ENCODE measurements at regions not wholly inside any gene's neighbourhood (a gene's known extent, or its start where the extent isn't known, plus 50 kb on each side); places are given as distances from the start of the nearest gene placed in this dataset.

DNA sequence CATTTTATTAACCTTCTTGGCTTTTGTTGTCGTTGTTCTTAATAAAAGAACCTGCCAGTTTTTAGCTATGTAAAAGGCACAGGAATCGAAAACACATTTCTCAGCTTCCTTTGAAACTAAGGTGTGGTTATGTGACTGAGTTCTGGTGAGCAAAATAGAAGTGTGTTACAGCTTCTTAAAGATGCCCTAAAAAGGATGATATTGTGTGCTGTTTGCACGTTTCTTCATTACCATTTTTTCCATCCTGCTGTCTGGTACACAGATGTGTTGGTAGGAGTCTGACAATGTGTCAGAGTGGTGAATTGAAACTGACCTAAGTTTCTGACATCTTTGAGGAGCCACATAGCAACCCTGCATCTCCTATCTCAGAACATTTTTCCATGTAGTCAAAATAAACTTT is 380.6 kb downstream of the SUCLG1 start:
- no peak overlapping the region for H3K4me3 ChIP-seq
- no peaks in the 10 kb centered on the region for H3K36me3 ChIP-seq
- ATAC-seq (no peak), DNase-seq (no peak)
- no peaks in the 10 kb centered on the region for H3K9me3 ChIP-seq
- no peak overlapping the region for H3K27ac ChIP-seq
- intact Hi-C loops (cut with DNase I): no loop called here
- H3K27me3 ChIP-seq: no peaks in the 10 kb centered on the region
- H3K4me1 ChIP-seq: no peaks in the 10 kb centered on the region
- TF ChIP-seq, protein P1, sequence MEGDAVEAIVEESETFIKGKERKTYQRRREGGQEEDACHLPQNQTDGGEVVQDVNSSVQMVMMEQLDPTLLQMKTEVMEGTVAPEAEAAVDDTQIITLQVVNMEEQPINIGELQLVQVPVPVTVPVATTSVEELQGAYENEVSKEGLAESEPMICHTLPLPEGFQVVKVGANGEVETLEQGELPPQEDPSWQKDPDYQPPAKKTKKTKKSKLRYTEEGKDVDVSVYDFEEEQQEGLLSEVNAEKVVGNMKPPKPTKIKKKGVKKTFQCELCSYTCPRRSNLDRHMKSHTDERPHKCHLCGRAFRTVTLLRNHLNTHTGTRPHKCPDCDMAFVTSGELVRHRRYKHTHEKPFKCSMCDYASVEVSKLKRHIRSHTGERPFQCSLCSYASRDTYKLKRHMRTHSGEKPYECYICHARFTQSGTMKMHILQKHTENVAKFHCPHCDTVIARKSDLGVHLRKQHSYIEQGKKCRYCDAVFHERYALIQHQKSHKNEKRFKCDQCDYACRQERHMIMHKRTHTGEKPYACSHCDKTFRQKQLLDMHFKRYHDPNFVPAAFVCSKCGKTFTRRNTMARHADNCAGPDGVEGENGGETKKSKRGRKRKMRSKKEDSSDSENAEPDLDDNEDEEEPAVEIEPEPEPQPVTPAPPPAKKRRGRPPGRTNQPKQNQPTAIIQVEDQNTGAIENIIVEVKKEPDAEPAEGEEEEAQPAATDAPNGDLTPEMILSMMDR (IDR thresholded peaks at IDR 0.05): no peak

DNA sequence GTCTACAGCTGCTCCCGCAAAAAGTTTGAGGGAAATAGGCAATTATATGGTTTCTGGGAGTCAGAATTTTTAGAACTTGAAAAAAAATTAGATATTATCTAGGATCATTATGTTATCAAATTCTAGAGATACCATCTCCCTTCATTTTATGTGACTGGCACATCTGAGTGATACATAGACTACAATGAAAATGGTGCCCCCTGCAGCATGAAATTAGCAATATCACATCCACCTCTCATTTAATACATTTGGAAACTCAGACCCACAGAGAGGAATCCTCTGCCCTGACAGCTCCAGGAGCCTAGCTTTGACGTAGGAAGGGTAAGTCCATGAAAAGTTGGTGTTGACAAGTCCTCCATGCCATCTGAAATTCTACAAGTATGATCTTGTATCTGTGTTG is 381.6 kb downstream of the SUCLG1 start:
- TF ChIP-seq, protein P1 (IDR thresholded peaks at IDR 0.05): peak in 1 of 2 donors; percentile 27
- no peak overlapping the region for H3K27ac ChIP-seq
- intact Hi-C loops (cut with DNase I): no loop called here

DNA sequence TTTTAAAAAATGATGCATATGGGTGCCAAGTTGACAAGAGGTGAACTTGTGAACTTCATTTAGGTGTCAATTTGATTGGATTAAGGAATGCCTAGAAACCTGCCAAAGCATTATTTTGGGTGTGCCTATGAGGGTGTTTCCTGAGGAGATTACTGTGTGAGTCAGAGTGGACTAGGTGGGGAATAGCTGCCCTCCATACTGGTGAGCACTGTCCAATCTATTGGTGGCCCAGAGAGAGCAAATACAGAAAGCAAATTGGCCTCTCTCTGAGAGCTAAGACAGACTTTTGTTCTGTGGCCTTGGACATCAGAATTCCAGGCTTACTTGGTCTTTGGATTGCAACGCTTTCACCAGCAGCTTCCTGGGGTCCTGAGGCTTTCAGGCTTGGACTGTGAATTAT is 388.0 kb downstream of the SUCLG1 start:
- TF ChIP-seq, protein P1 (IDR thresholded peaks at IDR 0.05): no peak
- Histone ChIP-seq H3K4me3 (no peak overlapping the region), H3K27ac (no peak overlapping the region), H3K36me3 (no peaks in the 10 kb centered on the region), H3K9me3 (no peaks in the 10 kb centered on the region), H3K27me3 (no peaks in the 10 kb centered on the region), H3K4me1 (no peaks in the 10 kb centered on the region)
- intact Hi-C loops (cut with DNase I): no loop called here
- no peak for DNase-seq
- ATAC-seq: no peak

More for the DNA sequence above, 381.6 kb downstream of the SUCLG1 start:
- DNase-seq: peak in 1 of 4 donors; percentile 31
- H3K4me1 ChIP-seq: no peaks in the 10 kb centered on the region
- no peaks in the 10 kb centered on the region for H3K9me3 ChIP-seq
- no peaks in the 10 kb centered on the region for H3K27me3 ChIP-seq
- H3K4me3 ChIP-seq: no peak overlapping the region
- ATAC-seq: peak; percentile 35
- H3K36me3 ChIP-seq: no peaks in the 10 kb centered on the region

DNA sequence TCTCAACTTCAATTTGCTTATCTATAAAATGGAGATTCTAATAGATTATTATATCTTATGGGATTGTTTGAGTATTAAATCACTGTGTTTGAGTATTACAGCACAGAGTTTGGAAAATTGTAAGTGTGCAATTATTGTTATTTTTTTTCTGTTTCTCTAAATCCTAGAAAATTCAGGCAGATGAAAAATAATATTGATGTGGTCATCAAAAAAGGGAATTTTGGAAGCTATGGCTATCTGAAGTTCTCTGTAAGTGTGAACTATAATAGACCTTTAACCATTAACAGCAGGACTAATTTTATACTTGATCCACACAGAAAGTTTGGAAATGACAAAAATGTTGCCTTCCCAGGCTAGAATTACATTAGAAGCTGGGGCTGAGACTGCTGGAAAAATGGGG is 393.2 kb downstream of the SUCLG1 start:
- no peak overlapping the region for H3K27ac ChIP-seq
- intact Hi-C loops (cut with DNase I): no loop called here
- DNase-seq (no peak), ATAC-seq (no peak)
- TF ChIP-seq, protein P1 (IDR thresholded peaks at IDR 0.05): no peak
- H3K36me3 ChIP-seq: no peaks in the 10 kb centered on the region
- no peak overlapping the region for H3K4me3 ChIP-seq
- no peaks in the 10 kb centered on the region for H3K9me3 ChIP-seq
- H3K4me1 ChIP-seq: no peaks in the 10 kb centered on the region
- H3K27me3 ChIP-seq: no peaks in the 10 kb centered on the region

DNA sequence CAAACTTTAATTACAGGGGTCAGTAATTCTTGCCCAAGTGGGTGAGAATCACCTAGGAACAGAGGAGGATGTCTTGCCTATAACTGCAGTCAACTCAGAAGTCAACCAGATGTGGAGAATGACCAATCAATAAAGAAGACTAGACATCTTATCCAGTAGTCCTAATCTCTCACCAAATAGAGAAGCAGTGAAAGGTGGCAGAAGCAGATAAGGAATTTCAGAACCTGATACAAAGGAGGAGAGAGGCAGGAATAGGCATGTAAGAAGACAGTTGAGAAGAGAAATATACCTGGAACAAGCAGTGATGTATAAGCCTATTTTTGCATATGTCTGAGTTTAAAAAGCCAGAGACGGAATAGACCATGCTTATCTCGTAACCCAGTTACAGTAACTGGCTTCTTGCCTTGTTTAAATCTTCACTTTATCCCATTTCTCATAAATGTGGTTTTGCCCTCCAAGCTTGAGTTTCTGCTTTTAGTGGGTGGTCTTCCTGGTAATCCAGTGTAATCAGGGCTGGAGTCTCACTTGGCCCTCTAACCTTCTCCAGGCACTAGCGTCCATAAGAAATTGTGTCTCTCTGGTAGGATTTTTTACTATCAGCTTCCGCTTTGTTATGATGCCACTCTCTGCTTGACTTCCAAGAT is 401.0 kb downstream of the SUCLG1 start:
- no peak overlapping the region for H3K4me3 ChIP-seq
- no peaks in the 10 kb centered on the region for H3K36me3 ChIP-seq
- intact Hi-C loops (cut with DNase I): no loop called here
- no peak overlapping the region for H3K27ac ChIP-seq
- TF ChIP-seq, protein P1 (IDR thresholded peaks at IDR 0.05): no peak
- DNase-seq (no peak), ATAC-seq (no peak)
- no peaks in the 10 kb centered on the region for H3K27me3 ChIP-seq
- H3K9me3 ChIP-seq: no peaks in the 10 kb centered on the region
- H3K4me1 ChIP-seq: no peaks in the 10 kb centered on the region

Measured in left lung (tissue), 4 donors.